ENCODE measurements at regions not wholly inside any gene's neighbourhood (a gene's known extent, or its start where the extent isn't known, plus 50 kb on each side); places are given as distances from the start of the nearest gene placed in this dataset.

GRCh38 chr3:74332165-74332564, 282.3 kb downstream of the CNTN3 start:
- FAIRE-seq, result no peak

More at GRCh38 chr3:74332165-74332564, 282.3 kb downstream of the CNTN3 start:
- ChIA-PET SMC1A (ENCODE audit: uncharacterized antibody, unreplicated experiment) (no interaction called here), CTCF (interaction anchor here (1.2 kb wide), 1 partner anchor 65 kb away, joined by 3 read pairs; no protein-coding TSS in a partner anchor), POLR2A (no interaction called here), RAD21 (ENCODE audit: unreplicated experiment) (no interaction called here)
- Histone ChIP-seq H3K27ac (ENCODE audit: control insufficient read depth, insufficient read depth) (no peak overlapping the region), H3K4me3 (no peak overlapping the region), H3K9me3 (replicated peaks; ENCODE audit: control insufficient read depth, insufficient read depth, low read length) (no peaks in the 10 kb centered on the region), H3K4me1 (ENCODE audit: control insufficient read depth, insufficient read depth, low read length) (no peaks in the 10 kb centered on the region), H3K4me2 (ENCODE audit: control insufficient read depth, insufficient read depth) (no peak overlapping the region), H3K36me3 (ENCODE audit: control insufficient read depth in 2 of 2, insufficient read depth in 2 of 2, low read length in 1 of 2) (no peaks in the 10 kb centered on the region), H3K9ac (ENCODE audit: control insufficient read depth, insufficient read depth, low read length) (no peak overlapping the region), H3K27me3 (replicated peaks in 1 of 2; ENCODE audit: control insufficient read depth in 2 of 2, insufficient read depth in 2 of 2, low read length in 1 of 2) (no peaks in the 10 kb centered on the region), H2AFZ (ENCODE audit: control insufficient read depth, low read depth, low read length) (no peak overlapping the region), H3K79me2 (ENCODE audit: control insufficient read depth, insufficient read depth, low read length) (no peaks in the 10 kb centered on the region), H4K20me1 (ENCODE audit: control insufficient read depth, insufficient read depth) (no peaks in the 10 kb centered on the region)
- BruUV-seq (replicated peaks), result no TSS peak
- in situ Hi-C loops (cut with MboI), result no loop called here
- DNase-seq (ENCODE audit: low read depth, low spot score) (no peak), ATAC-seq (no peak)
- intact Hi-C loops (cut with micrococcal nuclease; ENCODE audit: unreplicated experiment), result no loop called here
- TF ChIP-seq YY1 (IDR thresholded peaks at IDR 0.05; ENCODE audit: low read depth, low read length) (no peak), E2F4 (IDR thresholded peaks at IDR 0.05; ENCODE audit: low read depth, low read length) (no peak), PBX3 (IDR thresholded peaks at IDR 0.05; ENCODE audit: insufficient replicate concordance, low read depth, low read length) (no peak), MXI1 (IDR thresholded peaks at IDR 0.05; ENCODE audit: low read depth, low read length) (no peak), PKNOX1 (IDR thresholded peaks at IDR 0.05) (no peak), ZZZ3 (IDR thresholded peaks at IDR 0.05; ENCODE audit: control insufficient read depth, insufficient read length, low read depth) (no peak), USF2 (IDR thresholded peaks at IDR 0.05; ENCODE audit: borderline replicate concordance, low read depth, low read length) (no peak), TCF3 (IDR thresholded peaks at IDR 0.05; ENCODE audit: borderline replicate concordance, insufficient read depth, low read depth, low read length) (no peak), GATAD2B (conservative IDR thresholded peaks at IDR 0.05; ENCODE audit: low read depth) (no peak), FOXM1 (IDR thresholded peaks at IDR 0.05; ENCODE audit: low read depth, low read length) (no peak)
- WGBS (ENCODE audit: insufficient coverage, insufficient replicate concordance, low lambda C conversion rate, missing lambda C conversion rate), result 13% methylated on average over 2 of the region's 2 CpGs

Data from GM12878 (cell line).